Astrocyte of the spinal cord (primary cell): ENCODE measurements at regions not wholly inside any gene's neighbourhood (a gene's known extent, or its start where the extent isn't known, plus 50 kb on each side); places are given as distances from the start of the nearest gene placed in this dataset.

Experiments
- DNase-seq: peaks from one replicate; pipeline ENCODE4 v3.0.0; 2011; ENCODE audit warnings: low read depth, low spot score
- H3K4me3 ChIP-seq: 2 replicates; pipeline ENCODE4 v1.5.1; 2011; ENCODE audit warnings: low read depth, mild to moderate bottlenecking, low read length, moderate library complexity
- CTCF ChIP-seq: IDR thresholded peaks from 2 replicates; pipeline ENCODE4 v1.5.1; 2012; ENCODE audit warnings: low read depth, mild to moderate bottlenecking, low read length, inconsistent platforms
- in situ Hi-C: cut with HindIII; loops from 2 replicates; pipeline ENCODE4 v1.10.0; 2017; ENCODE audit warnings: low sequenced_read_pairs

GRCh38 chr10:78952686-78953085, 116.1 kb upstream of the ZMIZ1 start:
- peak; percentile 56 for DNase-seq
- no peak overlapping the region for H3K4me3 ChIP-seq
- TF ChIP-seq CTCF = peak; percentile 6
- in situ Hi-C loops = no loop called here

GRCh38 chr10:78953113-78953798, 115.5 kb upstream of the ZMIZ1 start:
- TF ChIP-seq CTCF = no peak
- DNase-seq = no peak
- no peak overlapping the region for H3K4me3 ChIP-seq
- in situ Hi-C loops = no loop called here

GRCh38 chr10:78953799-78954297, 114.9 kb upstream of the ZMIZ1 start:
- TF ChIP-seq CTCF = no peak
- H3K4me3 ChIP-seq = no peak overlapping the region
- DNase-seq = no peak
- in situ Hi-C loops = no loop called here

- no peak overlapping the region for H3K4me3 ChIP-seq
- in situ Hi-C loops = no loop called here
- no peak for DNase-seq
- no peak for TF ChIP-seq CTCF
Observed at GRCh38 chr10:78954689-78955088, 114.1 kb upstream of the ZMIZ1 start.

GRCh38 chr10:78955206-78955605, 113.6 kb upstream of the ZMIZ1 start:
- no peak overlapping the region for H3K4me3 ChIP-seq
- in situ Hi-C loops = no loop called here
- DNase-seq = no peak
- no peak for TF ChIP-seq CTCF

- DNase-seq = no peak
- no peak overlapping the region for H3K4me3 ChIP-seq
- in situ Hi-C loops = no loop called here
- no peak for TF ChIP-seq CTCF
Observed at GRCh38 chr10:78956391-78956790, 112.4 kb upstream of the ZMIZ1 start.
